ENCODE measurements at regions not wholly inside any gene's neighbourhood (a gene's known extent, or its start where the extent isn't known, plus 50 kb on each side); places are given as distances from the start of the nearest gene placed in this dataset.

DNA sequence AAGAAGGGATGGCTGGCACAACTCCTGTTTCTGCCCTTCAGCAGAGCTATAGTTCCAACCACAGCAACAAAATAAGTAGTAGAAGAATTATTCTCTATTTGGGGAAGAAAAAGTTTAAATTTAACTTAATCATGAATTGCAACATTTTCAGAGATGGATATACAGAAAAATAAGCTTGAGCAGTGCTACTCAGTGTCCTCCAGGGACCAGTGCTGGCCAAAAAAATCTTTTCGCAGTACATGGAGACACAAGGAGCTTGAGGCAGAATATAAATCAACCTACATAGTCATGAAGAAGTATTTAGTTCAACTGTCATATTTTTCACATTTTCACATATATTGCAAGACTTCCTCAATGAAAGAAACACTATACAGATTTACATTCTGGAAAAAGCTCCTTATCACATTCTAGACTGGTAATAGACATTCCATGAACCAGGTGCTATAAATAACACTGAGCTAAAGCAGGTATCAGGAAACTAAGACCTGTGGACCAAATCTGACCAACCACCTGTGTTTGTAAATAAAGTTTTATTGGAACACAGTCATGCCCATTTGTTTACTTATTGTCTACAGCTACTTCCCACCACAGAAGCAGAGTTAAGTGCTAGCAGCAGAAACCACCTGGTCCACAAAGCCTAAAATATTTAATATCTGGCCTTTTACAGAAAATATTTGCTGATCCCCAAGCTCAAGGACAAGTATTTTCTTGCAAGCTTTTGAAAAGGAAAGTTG, 101.9 kb downstream of the RGS21 start:
- no peaks in the 10 kb centered on the region for H3K79me2 ChIP-seq (ENCODE audit: low read length)
- H3K4me1 ChIP-seq (ENCODE audit: low read length), result no peaks in the 10 kb centered on the region
- H3K9me2 ChIP-seq (replicated peaks; ENCODE audit: insufficient read depth, low read length), result no peaks in the 10 kb centered on the region
- H3K27ac ChIP-seq (ENCODE audit: low read length), result no peak overlapping the region
- H4K20me1 ChIP-seq (ENCODE audit: insufficient read depth, low read length), result no peaks in the 10 kb centered on the region
- H3F3A ChIP-seq (ENCODE audit: insufficient read depth, low read length), result no peaks in the 10 kb centered on the region
- TF ChIP-seq EZH2 (optimal IDR thresholded peaks at IDR 0.05; ENCODE audit: low read depth, low read length) (no peak), EZH2phosphoT487 (IDR thresholded peaks at IDR 0.05; ENCODE audit: low read length) (no peak)
- TF ChIP-seq, protein P1, sequence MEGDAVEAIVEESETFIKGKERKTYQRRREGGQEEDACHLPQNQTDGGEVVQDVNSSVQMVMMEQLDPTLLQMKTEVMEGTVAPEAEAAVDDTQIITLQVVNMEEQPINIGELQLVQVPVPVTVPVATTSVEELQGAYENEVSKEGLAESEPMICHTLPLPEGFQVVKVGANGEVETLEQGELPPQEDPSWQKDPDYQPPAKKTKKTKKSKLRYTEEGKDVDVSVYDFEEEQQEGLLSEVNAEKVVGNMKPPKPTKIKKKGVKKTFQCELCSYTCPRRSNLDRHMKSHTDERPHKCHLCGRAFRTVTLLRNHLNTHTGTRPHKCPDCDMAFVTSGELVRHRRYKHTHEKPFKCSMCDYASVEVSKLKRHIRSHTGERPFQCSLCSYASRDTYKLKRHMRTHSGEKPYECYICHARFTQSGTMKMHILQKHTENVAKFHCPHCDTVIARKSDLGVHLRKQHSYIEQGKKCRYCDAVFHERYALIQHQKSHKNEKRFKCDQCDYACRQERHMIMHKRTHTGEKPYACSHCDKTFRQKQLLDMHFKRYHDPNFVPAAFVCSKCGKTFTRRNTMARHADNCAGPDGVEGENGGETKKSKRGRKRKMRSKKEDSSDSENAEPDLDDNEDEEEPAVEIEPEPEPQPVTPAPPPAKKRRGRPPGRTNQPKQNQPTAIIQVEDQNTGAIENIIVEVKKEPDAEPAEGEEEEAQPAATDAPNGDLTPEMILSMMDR (IDR thresholded peaks at IDR 0.05; ENCODE audit: low read length), result no peak
- H3K9me3 ChIP-seq (replicated peaks; ENCODE audit: insufficient read depth, low read length), result no peaks in the 10 kb centered on the region
- no peaks in the 10 kb centered on the region for H3K27me3 ChIP-seq (replicated peaks; ENCODE audit: insufficient read depth, low read length)
- no peak overlapping the region for H3K9ac ChIP-seq (ENCODE audit: low read length)
- DNase-seq, result no peak
- H3K36me3 ChIP-seq (replicated peaks; ENCODE audit: insufficient read depth, low read length), result no peaks in the 10 kb centered on the region
- no peak overlapping the region for H3K4me2 ChIP-seq (ENCODE audit: low read depth, low read length)
- H2AFZ ChIP-seq (ENCODE audit: low read length), result no peak overlapping the region
- H3K4me3 ChIP-seq (ENCODE audit: low read length), result no peak overlapping the region

DNA sequence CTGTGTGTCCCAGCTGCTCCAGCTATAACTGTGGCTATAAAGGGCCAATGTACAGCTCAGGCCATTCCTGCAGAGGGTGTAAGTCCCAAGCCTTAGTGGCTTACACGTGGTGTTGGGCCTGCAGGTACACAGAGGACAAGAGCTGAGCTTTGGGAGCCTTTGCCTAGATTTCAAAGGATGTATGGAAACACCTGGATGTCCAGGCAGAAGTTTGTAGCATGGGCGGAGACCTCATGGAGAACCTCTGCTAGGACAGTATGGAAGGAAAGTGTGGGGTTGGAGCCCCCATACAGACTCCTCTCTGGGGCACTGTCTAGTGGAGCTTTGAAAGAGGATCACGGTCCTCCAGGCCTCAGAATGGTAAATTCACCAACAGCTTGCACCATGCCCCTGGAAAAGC, 113.9 kb downstream of the RGS21 start:
- Histone ChIP-seq H3F3A (ENCODE audit: insufficient read depth, low read length) (no peaks in the 10 kb centered on the region), H3K9me2 (replicated peaks; ENCODE audit: insufficient read depth, low read length) (no peaks in the 10 kb centered on the region), H4K20me1 (ENCODE audit: insufficient read depth, low read length) (no peaks in the 10 kb centered on the region), H3K27me3 (replicated peaks; ENCODE audit: insufficient read depth, low read length) (no peaks in the 10 kb centered on the region), H3K9me3 (replicated peaks; ENCODE audit: insufficient read depth, low read length) (no peaks in the 10 kb centered on the region), H3K79me2 (ENCODE audit: low read length) (no peaks in the 10 kb centered on the region), H3K27ac (ENCODE audit: low read length) (no peak overlapping the region), H3K4me3 (ENCODE audit: low read length) (no peak overlapping the region), H3K4me1 (ENCODE audit: low read length) (no peaks in the 10 kb centered on the region), H3K36me3 (replicated peaks; ENCODE audit: insufficient read depth, low read length) (no peaks in the 10 kb centered on the region), H3K9ac (ENCODE audit: low read length) (no peak overlapping the region), H2AFZ (ENCODE audit: low read length) (no peak overlapping the region), H3K4me2 (ENCODE audit: low read depth, low read length) (no peak overlapping the region)
- TF ChIP-seq, protein P1 (IDR thresholded peaks at IDR 0.05; ENCODE audit: low read length), result no peak
- TF ChIP-seq EZH2phosphoT487 (IDR thresholded peaks at IDR 0.05; ENCODE audit: low read length) (no peak), EZH2 (optimal IDR thresholded peaks at IDR 0.05; ENCODE audit: low read depth, low read length) (no peak)
- DNase-seq, result no peak

DNA sequence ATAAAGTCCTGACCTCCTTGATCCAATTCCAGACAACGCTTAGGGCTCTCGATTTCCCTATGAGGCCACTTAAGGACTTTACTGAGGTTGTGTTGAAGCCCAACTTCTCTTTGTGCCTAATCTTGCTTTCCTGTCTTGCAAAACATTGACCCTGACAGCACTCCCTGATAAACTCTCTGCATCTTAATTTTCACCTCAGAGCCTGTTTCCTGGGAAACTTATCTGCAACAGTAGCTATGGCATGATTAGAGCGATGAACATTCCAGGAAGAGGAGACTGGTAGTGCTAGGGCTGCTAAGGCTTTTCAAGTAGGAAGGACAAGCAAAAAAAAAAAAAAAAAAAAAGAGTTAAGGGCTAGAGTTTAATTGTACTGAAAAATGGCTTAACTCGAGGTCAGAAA, 118.9 kb downstream of the RGS21 start:
- Histone ChIP-seq H3K9me2 (replicated peaks; ENCODE audit: insufficient read depth, low read length) (no peaks in the 10 kb centered on the region), H3K9ac (ENCODE audit: low read length) (no peak overlapping the region), H3K79me2 (ENCODE audit: low read length) (no peaks in the 10 kb centered on the region), H3K36me3 (replicated peaks; ENCODE audit: insufficient read depth, low read length) (no peaks in the 10 kb centered on the region), H4K20me1 (ENCODE audit: insufficient read depth, low read length) (no peaks in the 10 kb centered on the region), H3K9me3 (replicated peaks; ENCODE audit: insufficient read depth, low read length) (no peaks in the 10 kb centered on the region), H3F3A (ENCODE audit: insufficient read depth, low read length) (no peaks in the 10 kb centered on the region), H3K27me3 (replicated peaks; ENCODE audit: insufficient read depth, low read length) (no peaks in the 10 kb centered on the region), H2AFZ (ENCODE audit: low read length) (no peak overlapping the region), H3K4me3 (ENCODE audit: low read length) (no peak overlapping the region), H3K27ac (ENCODE audit: low read length) (no peak overlapping the region), H3K4me2 (ENCODE audit: low read depth, low read length) (no peak overlapping the region), H3K4me1 (ENCODE audit: low read length) (no peaks in the 10 kb centered on the region)
- no peak for DNase-seq
- TF ChIP-seq EZH2 (optimal IDR thresholded peaks at IDR 0.05; ENCODE audit: low read depth, low read length) (no peak), EZH2phosphoT487 (IDR thresholded peaks at IDR 0.05; ENCODE audit: low read length) (no peak)
- TF ChIP-seq, protein P1 (IDR thresholded peaks at IDR 0.05; ENCODE audit: low read length), result no peak

Measured in MM.1S (cell line).